ENCODE measurements at regions not wholly inside any gene's neighbourhood (a gene's known extent, or its start where the extent isn't known, plus 50 kb on each side); places are given as distances from the start of the nearest gene placed in this dataset.

- no peak for DNase-seq (ENCODE audit: low read depth)
- Histone ChIP-seq H3K36me3 (ENCODE audit: control insufficient read depth, insufficient read depth, low read length) (no peaks in the 10 kb centered on the region), H3K4me3 (ENCODE audit: low read depth, low read length) (no peak overlapping the region), H3K27me3 (ENCODE audit: control insufficient read depth, insufficient read depth, low read length) (no peaks in the 10 kb centered on the region)
- FAIRE-seq: no peak
- TF ChIP-seq CTCF (IDR thresholded peaks at IDR 0.05; ENCODE audit: insufficient read depth, low read length, severe bottlenecking): no peak
These were observed 1057.8 kb downstream of the FSCB start for GRCh38 chr14:43449291-43449690.

- H3K36me3 ChIP-seq (ENCODE audit: control insufficient read depth, insufficient read depth, low read length): no peaks in the 10 kb centered on the region
- FAIRE-seq: no peak
These were observed 1069.0 kb downstream of the FSCB start for GRCh38 chr14:43438056-43438455.

GRCh38 chr14:43418324-43418723 is 1088.8 kb downstream of the FSCB start:
- H3K4me3 ChIP-seq (ENCODE audit: low read depth, low read length): no peak overlapping the region
- no peak for TF ChIP-seq CTCF (IDR thresholded peaks at IDR 0.05; ENCODE audit: insufficient read depth, low read length, severe bottlenecking)
- no peaks in the 10 kb centered on the region for H3K36me3 ChIP-seq (ENCODE audit: control insufficient read depth, insufficient read depth, low read length)
- FAIRE-seq (no peak), DNase-seq (ENCODE audit: low read depth) (no peak)
- H3K27me3 ChIP-seq (ENCODE audit: control insufficient read depth, insufficient read depth, low read length): no peaks in the 10 kb centered on the region

More at GRCh38 chr14:43438056-43438455, 1069.0 kb downstream of the FSCB start:
- no peak for TF ChIP-seq CTCF (IDR thresholded peaks at IDR 0.05; ENCODE audit: insufficient read depth, low read length, severe bottlenecking)
- DNase-seq (ENCODE audit: low read depth): no peak
- H3K27me3 ChIP-seq (ENCODE audit: control insufficient read depth, insufficient read depth, low read length): no peaks in the 10 kb centered on the region
- no peak overlapping the region for H3K4me3 ChIP-seq (ENCODE audit: low read depth, low read length)

- no peaks in the 10 kb centered on the region for H3K27me3 ChIP-seq (ENCODE audit: control insufficient read depth, insufficient read depth, low read length)
- DNase-seq (ENCODE audit: low read depth): no peak
- H3K4me3 ChIP-seq (ENCODE audit: low read depth, low read length): no peak overlapping the region
- FAIRE-seq: no peak
- TF ChIP-seq CTCF (IDR thresholded peaks at IDR 0.05; ENCODE audit: insufficient read depth, low read length, severe bottlenecking): no peak
- H3K36me3 ChIP-seq (ENCODE audit: control insufficient read depth, insufficient read depth, low read length): no peaks in the 10 kb centered on the region
These were observed 1094.0 kb downstream of the FSCB start for GRCh38 chr14:43413084-43413483.

- H3K4me3 ChIP-seq (ENCODE audit: low read depth, low read length): no peak overlapping the region
- no peak for FAIRE-seq
- DNase-seq (ENCODE audit: low read depth): no peak
These were observed 1095.2 kb downstream of the FSCB start for GRCh38 chr14:43411841-43412240.

More at GRCh38 chr14:43411841-43412240, 1095.2 kb downstream of the FSCB start:
- Histone ChIP-seq H3K27me3 (ENCODE audit: control insufficient read depth, insufficient read depth, low read length) (no peaks in the 10 kb centered on the region), H3K36me3 (ENCODE audit: control insufficient read depth, insufficient read depth, low read length) (no peaks in the 10 kb centered on the region)
- TF ChIP-seq CTCF (IDR thresholded peaks at IDR 0.05; ENCODE audit: insufficient read depth, low read length, severe bottlenecking): no peak
